ENCODE measurements at regions not wholly inside any gene's neighbourhood (a gene's known extent, or its start where the extent isn't known, plus 50 kb on each side); places are given as distances from the start of the nearest gene placed in this dataset.

DNA sequence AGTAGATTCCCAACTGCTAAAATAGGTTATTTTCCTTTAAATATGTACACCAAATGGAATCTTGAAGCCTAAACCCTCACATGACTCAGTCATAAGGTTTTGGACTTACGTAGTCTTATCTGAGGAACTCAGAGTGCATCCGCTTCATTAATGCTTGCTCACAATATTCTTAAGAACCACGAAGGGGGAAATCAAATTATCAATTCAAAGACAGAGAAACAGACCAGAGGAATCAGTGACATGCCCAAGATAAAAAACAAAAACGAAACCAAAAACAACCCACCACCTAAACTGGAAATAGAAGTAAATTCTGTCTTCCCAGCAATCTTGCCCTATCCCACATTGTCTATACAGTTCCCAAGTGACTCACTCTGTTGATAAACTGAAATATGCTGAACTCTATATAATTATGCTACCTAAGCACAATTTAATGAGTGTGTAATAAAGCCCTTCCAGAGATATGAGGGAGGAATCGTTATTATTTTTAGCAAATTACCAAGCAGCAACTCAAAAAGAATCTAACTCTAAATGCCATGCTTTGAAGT, 135.4 kb upstream of the CBLB start:
- TF ChIP-seq, protein P1, sequence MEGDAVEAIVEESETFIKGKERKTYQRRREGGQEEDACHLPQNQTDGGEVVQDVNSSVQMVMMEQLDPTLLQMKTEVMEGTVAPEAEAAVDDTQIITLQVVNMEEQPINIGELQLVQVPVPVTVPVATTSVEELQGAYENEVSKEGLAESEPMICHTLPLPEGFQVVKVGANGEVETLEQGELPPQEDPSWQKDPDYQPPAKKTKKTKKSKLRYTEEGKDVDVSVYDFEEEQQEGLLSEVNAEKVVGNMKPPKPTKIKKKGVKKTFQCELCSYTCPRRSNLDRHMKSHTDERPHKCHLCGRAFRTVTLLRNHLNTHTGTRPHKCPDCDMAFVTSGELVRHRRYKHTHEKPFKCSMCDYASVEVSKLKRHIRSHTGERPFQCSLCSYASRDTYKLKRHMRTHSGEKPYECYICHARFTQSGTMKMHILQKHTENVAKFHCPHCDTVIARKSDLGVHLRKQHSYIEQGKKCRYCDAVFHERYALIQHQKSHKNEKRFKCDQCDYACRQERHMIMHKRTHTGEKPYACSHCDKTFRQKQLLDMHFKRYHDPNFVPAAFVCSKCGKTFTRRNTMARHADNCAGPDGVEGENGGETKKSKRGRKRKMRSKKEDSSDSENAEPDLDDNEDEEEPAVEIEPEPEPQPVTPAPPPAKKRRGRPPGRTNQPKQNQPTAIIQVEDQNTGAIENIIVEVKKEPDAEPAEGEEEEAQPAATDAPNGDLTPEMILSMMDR (IDR thresholded peaks at IDR 0.05; ENCODE audit: poor library complexity, severe bottlenecking): no peak
- no peak for DNase-seq (ENCODE audit: low spot score)
- Histone ChIP-seq H3K9me3 (ENCODE audit: severe bottlenecking) (no peaks in the 10 kb centered on the region), H3K4me3 (ENCODE audit: severe bottlenecking) (peak overlapping the region; percentile 9), H3K27me3 (ENCODE audit: insufficient read depth, poor library complexity, severe bottlenecking) (no peaks in the 10 kb centered on the region), H3K36me3 (ENCODE audit: low read depth) (no peaks in the 10 kb centered on the region), H3K4me1 (ENCODE audit: insufficient read depth, poor library complexity, severe bottlenecking) (peaks cover 27% of the 10 kb centered on the region), H3K27ac (ENCODE audit: poor library complexity, severe bottlenecking) (peak overlapping the region; percentile 63)
- ATAC-seq (ENCODE audit: low read depth): peak; percentile 69

DNA sequence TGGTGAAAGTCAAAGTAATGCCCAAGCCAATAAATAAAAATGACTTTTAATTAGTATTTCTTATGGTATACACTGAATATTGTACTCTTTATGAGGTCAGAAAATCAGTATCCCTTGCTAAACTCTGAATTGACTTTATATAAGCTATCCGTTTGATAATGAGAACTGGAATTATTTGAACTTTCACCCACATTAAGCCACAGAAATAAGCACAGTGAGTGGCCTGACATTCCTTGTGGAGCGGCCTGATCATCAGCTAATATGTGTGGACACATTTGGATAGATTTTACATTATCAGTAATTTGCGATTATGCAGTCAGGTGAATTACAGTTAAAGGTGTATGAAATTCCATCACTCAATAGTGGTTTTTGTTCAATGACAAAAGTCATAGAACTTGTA, 136.0 kb upstream of the CBLB start:
- H3K9me3 ChIP-seq (ENCODE audit: severe bottlenecking): no peaks in the 10 kb centered on the region
- TF ChIP-seq, protein P1 (IDR thresholded peaks at IDR 0.05; ENCODE audit: poor library complexity, severe bottlenecking): no peak
- ATAC-seq (ENCODE audit: low read depth): no peak
- H3K27ac ChIP-seq (ENCODE audit: poor library complexity, severe bottlenecking): peak overlapping the region; percentile 63
- no peaks in the 10 kb centered on the region for H3K36me3 ChIP-seq (ENCODE audit: low read depth)
- peaks cover 27% of the 10 kb centered on the region for H3K4me1 ChIP-seq (ENCODE audit: insufficient read depth, poor library complexity, severe bottlenecking)
- no peaks in the 10 kb centered on the region for H3K27me3 ChIP-seq (ENCODE audit: insufficient read depth, poor library complexity, severe bottlenecking)
- no peak for DNase-seq (ENCODE audit: low spot score)
- no peak overlapping the region for H3K4me3 ChIP-seq (ENCODE audit: severe bottlenecking)

DNA sequence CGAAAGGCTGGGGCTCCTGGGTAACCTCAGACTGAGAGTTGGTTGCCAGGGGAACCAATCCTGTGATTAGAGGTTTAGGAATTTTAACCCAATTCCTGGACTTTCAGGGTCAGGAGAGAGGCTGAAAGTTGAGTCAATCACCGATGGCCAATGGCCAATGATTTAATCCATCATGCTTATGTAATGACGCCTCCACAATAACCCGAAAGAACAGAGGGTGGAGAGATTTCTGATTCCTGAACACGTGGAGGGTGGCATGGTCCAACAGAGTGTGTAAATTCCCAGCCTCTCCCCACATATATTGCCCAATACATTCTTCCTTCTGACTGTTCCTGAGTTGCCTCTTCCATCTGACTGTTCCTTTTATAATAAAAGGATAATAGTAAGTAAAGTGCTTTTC, 137.2 kb upstream of the CBLB start:
- ATAC-seq (ENCODE audit: low read depth) (peak; percentile 93), DNase-seq (ENCODE audit: low spot score) (peak; percentile 74)
- TF ChIP-seq, protein P1 (IDR thresholded peaks at IDR 0.05; ENCODE audit: poor library complexity, severe bottlenecking): no peak
- Histone ChIP-seq H3K27ac (ENCODE audit: poor library complexity, severe bottlenecking) (peak overlapping the region; percentile 63), H3K36me3 (ENCODE audit: low read depth) (no peaks in the 10 kb centered on the region), H3K27me3 (ENCODE audit: insufficient read depth, poor library complexity, severe bottlenecking) (no peaks in the 10 kb centered on the region), H3K4me1 (ENCODE audit: insufficient read depth, poor library complexity, severe bottlenecking) (peaks cover 27% of the 10 kb centered on the region), H3K9me3 (ENCODE audit: severe bottlenecking) (no peaks in the 10 kb centered on the region), H3K4me3 (ENCODE audit: severe bottlenecking) (no peak overlapping the region)

DNA sequence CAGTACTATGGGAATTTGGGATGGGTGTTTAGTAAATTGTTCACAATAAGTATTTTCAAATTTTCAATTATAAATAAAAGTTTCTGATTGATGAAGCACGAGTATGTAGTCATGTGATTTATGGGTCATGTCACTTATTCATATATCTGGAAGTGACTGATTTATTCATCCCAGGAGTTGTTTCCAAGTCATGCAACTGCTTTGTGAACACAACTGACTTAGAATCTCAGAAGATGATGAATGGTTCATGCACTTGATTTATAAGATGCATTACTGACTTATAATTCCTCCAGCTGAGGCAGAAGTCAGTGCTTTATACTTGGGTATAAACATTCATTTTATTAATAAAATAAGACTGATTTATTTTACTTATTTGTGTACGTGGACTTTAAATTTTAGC, 137.8 kb upstream of the CBLB start:
- peaks cover 27% of the 10 kb centered on the region for H3K4me1 ChIP-seq (ENCODE audit: insufficient read depth, poor library complexity, severe bottlenecking)
- H3K27ac ChIP-seq (ENCODE audit: poor library complexity, severe bottlenecking): peak overlapping the region; percentile 63
- DNase-seq (ENCODE audit: low spot score): no peak
- no peaks in the 10 kb centered on the region for H3K27me3 ChIP-seq (ENCODE audit: insufficient read depth, poor library complexity, severe bottlenecking)
- ATAC-seq (ENCODE audit: low read depth): no peak
- no peak overlapping the region for H3K4me3 ChIP-seq (ENCODE audit: severe bottlenecking)
- TF ChIP-seq, protein P1 (IDR thresholded peaks at IDR 0.05; ENCODE audit: poor library complexity, severe bottlenecking): no peak
- no peaks in the 10 kb centered on the region for H3K36me3 ChIP-seq (ENCODE audit: low read depth)
- no peaks in the 10 kb centered on the region for H3K9me3 ChIP-seq (ENCODE audit: severe bottlenecking)

DNA sequence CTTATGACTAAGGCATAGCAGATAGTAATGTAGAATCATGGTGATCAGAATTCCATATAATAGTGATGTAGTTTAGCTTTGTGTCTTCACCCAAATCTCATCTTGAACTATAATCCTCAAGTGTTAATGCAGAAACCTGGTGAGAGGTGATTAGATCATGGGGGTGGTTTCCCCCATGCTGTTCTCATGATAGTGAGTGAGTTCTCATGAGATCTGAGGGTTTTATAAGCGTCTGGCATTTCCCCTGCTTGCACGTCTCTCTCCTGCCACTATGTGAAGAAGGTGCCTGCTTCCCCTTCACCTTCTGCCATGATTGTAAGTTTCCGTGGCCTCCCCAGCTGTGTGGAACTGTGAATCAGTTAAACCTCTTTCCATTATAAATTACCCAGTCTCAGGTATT, 138.7 kb upstream of the CBLB start:
- no peak for DNase-seq (ENCODE audit: low spot score)
- no peaks in the 10 kb centered on the region for H3K36me3 ChIP-seq (ENCODE audit: low read depth)
- no peak overlapping the region for H3K27ac ChIP-seq (ENCODE audit: poor library complexity, severe bottlenecking)
- TF ChIP-seq, protein P1 (IDR thresholded peaks at IDR 0.05; ENCODE audit: poor library complexity, severe bottlenecking): no peak
- no peaks in the 10 kb centered on the region for H3K9me3 ChIP-seq (ENCODE audit: severe bottlenecking)
- no peak for ATAC-seq (ENCODE audit: low read depth)
- H3K4me1 ChIP-seq (ENCODE audit: insufficient read depth, poor library complexity, severe bottlenecking): peaks cover 27% of the 10 kb centered on the region
- H3K27me3 ChIP-seq (ENCODE audit: insufficient read depth, poor library complexity, severe bottlenecking): no peaks in the 10 kb centered on the region
- no peak overlapping the region for H3K4me3 ChIP-seq (ENCODE audit: severe bottlenecking)
